ENCODE measurements at regions not wholly inside any gene's neighbourhood (a gene's known extent, or its start where the extent isn't known, plus 50 kb on each side); places are given as distances from the start of the nearest gene placed in this dataset.
"Not testable (repeated sequence)": the region's sequence is repeated elsewhere in the genome, so short reads cannot be mapped to it uniquely, and the experiment has no call there.

- no peak for DNase-seq (ENCODE audit: low read depth)
- no peak overlapping the region for H3K4me3 ChIP-seq (ENCODE audit: low read depth, low read length)
- TF ChIP-seq CTCF (conservative IDR thresholded peaks at IDR 0.05; ENCODE audit: low read depth, low read length): no peak
These were observed 246.6 kb downstream of the SLCO4C1 start for GRCh38 chr5:102049517-102049916.

GRCh38 chr5:102048940-102049339 lies 247.1 kb downstream of the SLCO4C1 start:
- no peak for DNase-seq (ENCODE audit: low read depth)
- no peak overlapping the region for H3K4me3 ChIP-seq (ENCODE audit: low read depth, low read length)
- TF ChIP-seq CTCF (conservative IDR thresholded peaks at IDR 0.05; ENCODE audit: low read depth, low read length): no peak

DNA sequence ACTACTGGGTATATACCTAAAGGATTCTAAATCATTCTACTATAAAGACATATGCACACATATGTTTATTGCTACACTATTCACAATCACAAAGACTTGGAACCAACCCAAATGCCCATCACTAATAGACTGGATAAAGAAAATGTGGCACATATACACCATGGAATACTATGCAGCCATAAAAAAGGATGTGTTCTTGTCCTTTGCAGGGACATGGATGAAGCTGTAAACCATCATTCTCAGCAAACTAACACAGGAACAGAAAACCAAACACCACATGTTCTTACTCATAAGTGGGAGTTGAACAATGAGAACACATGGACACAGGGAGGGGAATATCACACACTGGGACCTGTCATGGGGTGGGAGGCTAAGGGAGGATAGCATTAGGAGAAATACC lies 249.0 kb downstream of the SLCO4C1 start:
- H3K4me3 ChIP-seq (ENCODE audit: low read depth, low read length): not testable (repeated sequence)

GRCh38 chr5:102040326-102040725 lies 255.8 kb downstream of the SLCO4C1 start:
- H3K4me3 ChIP-seq (ENCODE audit: low read depth, low read length): no peak overlapping the region
- no peak for DNase-seq (ENCODE audit: low read depth)
- no peak for TF ChIP-seq CTCF (conservative IDR thresholded peaks at IDR 0.05; ENCODE audit: low read depth, low read length)

More for the DNA sequence above, 249.0 kb downstream of the SLCO4C1 start:
- DNase-seq (ENCODE audit: low read depth): not testable (repeated sequence)

DNA sequence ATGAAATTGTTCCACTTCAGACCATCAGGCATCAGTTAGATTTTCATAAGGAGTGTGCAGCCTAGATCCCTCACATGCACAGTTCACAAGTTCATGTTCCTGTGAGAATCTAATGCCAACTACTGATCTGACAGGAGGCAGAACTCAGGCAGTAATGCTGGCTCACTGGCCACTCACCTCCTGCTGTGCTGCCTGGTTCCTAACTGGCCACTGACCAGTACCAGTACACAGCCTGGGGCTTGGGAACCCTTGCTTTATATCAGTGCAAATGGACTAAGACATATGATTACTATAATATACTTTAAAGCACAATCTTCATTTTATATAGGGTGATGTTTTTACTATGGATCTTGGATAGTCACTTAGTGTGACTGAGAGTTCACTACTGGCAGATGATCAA lies 259.2 kb downstream of the SLCO4C1 start:
- no peak overlapping the region for H3K4me3 ChIP-seq (ENCODE audit: low read depth, low read length)
- no peak for DNase-seq (ENCODE audit: low read depth)
- no peak for TF ChIP-seq CTCF (conservative IDR thresholded peaks at IDR 0.05; ENCODE audit: low read depth, low read length)

DNA sequence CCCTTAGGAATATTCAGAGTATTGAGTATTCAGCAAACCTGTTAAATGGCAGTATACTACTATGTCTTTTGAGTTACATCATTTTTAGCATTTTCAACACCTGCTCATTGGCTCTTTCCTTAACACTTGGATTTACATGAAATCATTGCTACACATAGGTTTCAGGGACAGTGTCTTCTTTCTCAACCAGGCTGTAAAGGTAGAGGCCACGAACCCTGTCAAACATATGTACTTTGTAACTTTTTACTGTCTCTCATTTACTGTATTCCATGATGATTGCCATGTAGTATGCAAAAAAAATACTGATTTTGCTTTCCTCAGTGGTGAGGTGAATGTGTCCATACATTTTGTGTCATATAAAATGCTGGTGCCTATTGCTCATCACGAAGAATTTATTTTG lies 264.4 kb downstream of the SLCO4C1 start:
- H3K4me3 ChIP-seq (ENCODE audit: low read depth, low read length): no peak overlapping the region
- no peak for TF ChIP-seq CTCF (conservative IDR thresholded peaks at IDR 0.05; ENCODE audit: low read depth, low read length)

GRCh38 chr5:102018690-102019089 lies 277.4 kb downstream of the SLCO4C1 start:
- H3K4me3 ChIP-seq (ENCODE audit: low read depth, low read length): no peak overlapping the region
- no peak for TF ChIP-seq CTCF (conservative IDR thresholded peaks at IDR 0.05; ENCODE audit: low read depth, low read length)
- no peak for DNase-seq (ENCODE audit: low read depth)

More for the DNA sequence above, 264.4 kb downstream of the SLCO4C1 start:
- DNase-seq (ENCODE audit: low read depth): no peak

DNA sequence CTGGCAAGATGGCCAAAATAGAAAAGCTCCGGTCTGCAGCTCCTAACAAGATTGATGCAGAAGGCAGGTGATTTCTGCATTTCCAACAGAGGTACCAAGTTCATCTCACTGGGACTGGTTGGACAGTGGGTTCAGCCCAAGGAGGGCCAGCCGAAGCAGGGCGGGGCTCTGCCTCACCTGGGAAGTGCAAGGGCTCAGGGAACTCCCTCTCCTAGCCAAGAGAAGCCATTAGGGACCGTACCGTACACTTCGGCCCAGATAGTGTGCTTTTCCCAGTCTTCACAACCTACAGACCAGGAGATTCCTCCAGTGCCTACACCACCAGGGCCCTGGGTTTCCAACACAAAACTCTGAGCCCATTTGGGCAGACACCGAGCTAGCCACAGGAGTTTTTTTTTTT lies 277.8 kb downstream of the SLCO4C1 start:
- no peak overlapping the region for H3K4me3 ChIP-seq (ENCODE audit: low read depth, low read length)
- no peak for TF ChIP-seq CTCF (conservative IDR thresholded peaks at IDR 0.05; ENCODE audit: low read depth, low read length)
- DNase-seq (ENCODE audit: low read depth): no peak
